ENCODE measurements at regions not wholly inside any gene's neighbourhood (a gene's known extent, or its start where the extent isn't known, plus 50 kb on each side); places are given as distances from the start of the nearest gene placed in this dataset.

- TF ChIP-seq CTCF (IDR thresholded peaks at IDR 0.05; ENCODE audit: low read length) (no peak), EZH2 (IDR thresholded peaks at IDR 0.05; ENCODE audit: borderline replicate concordance, low read length) (no peak)
Observed at GRCh38 chr13:73304442-73304841, 245.6 kb downstream of the KLF5 start.
